A549 (cell line): ENCODE measurements at regions not wholly inside any gene's neighbourhood (a gene's known extent, or its start where the extent isn't known, plus 50 kb on each side); places are given as distances from the start of the nearest gene placed in this dataset.
A peak's percentile ranks its signal among the peaks of the same experiment; 100 is the strongest.

ENCODE experiments used
- ATAC-seq, 2 experiments: fragments of 200-7000 bp in 1 of 2; fragments of >200 bp in 1 of 2; cut with Nextera tagmentation in 1 of 2; cut with Tn5 transposase in 1 of 2; 3 replicates each; pipeline versions ENCODE4 v1.8.0 to v1.9.1; 2018 to 2020; ENCODE audit warnings: mild to moderate bottlenecking in 1 of 2, moderate library complexity in 1 of 2
- CTCF ChIA-PET: fragments of 300-600 bp; sonication (Branson Sonifier 250); formaldehyde crosslinking; extraction: SDS; loops from one replicate; lab custom pipeline; 2021; ENCODE audit warnings: antibody characterized with exemption, inconsistent platforms; lab: Yijun Ruan, JAX
- POLR2A ChIA-PET: fragments of 350-600 bp; formaldehyde crosslinking; extraction: SDS; loops from one replicate; lab custom pipeline; 2021; ENCODE audit warnings: antibody characterized with exemption, inconsistent platforms; lab: Yijun Ruan, JAX
- DNase-seq, 2 experiments: peaks; one replicate each; pipeline versions ENCODE4 v3.0.0 to v3.0.0-alpha.2; 2011 to 2016; ENCODE audit warnings: low read depth in 1 of 2, low spot score in 1 of 2
- FAIRE-seq: peaks from 2 replicates; lab custom pipeline; 2011; peaks lifted over from hg19 to GRCh38; lab: Jason Lieb, UNC
- H3K27ac ChIP-seq, 2 experiments: fragments of >200 bp; sonication (Bioruptor Twin); formaldehyde crosslinking; 3 replicates each; pipeline ENCODE4 v1.5.1; 2016 to 2017
- H3K4me1 ChIP-seq: fragments of >200 bp; sonication (Bioruptor Twin); formaldehyde crosslinking; 3 replicates; pipeline ENCODE4 v1.6.1; 2016
- H3K4me2 ChIP-seq: fragments of >200 bp; sonication (Bioruptor Twin); formaldehyde crosslinking; 3 replicates; pipeline ENCODE4 v1.6.1; 2016
- H3K4me3 ChIP-seq: fragments of >200 bp; sonication (Bioruptor Twin); formaldehyde crosslinking; 3 replicates; pipeline ENCODE4 v1.5.1; 2016
- H3K9me3 ChIP-seq: fragments of >200 bp; sonication (Bioruptor Twin); formaldehyde crosslinking; 3 replicates; pipeline ENCODE4 v1.6.1; 2016
- BHLHE40 ChIP-seq: IDR thresholded peaks from 2 replicates; pipeline ENCODE4 v1.6.1; 2012; ENCODE audit warnings: low read depth, low read length, inconsistent platforms
- CBX2 ChIP-seq: fragments of 200-600 bp; sonication (generic); IDR thresholded peaks from 2 replicates; pipeline ENCODE4 v1.6.1; 2016; ENCODE audit warnings: low read depth, mild to moderate bottlenecking, borderline replicate concordance
- CBX8 ChIP-seq: fragments of 200-600 bp; sonication (generic); IDR thresholded peaks from 2 replicates; pipeline ENCODE4 v1.6.1; 2016
- CEBPB ChIP-seq, 2 experiments: fragments of >200 bp in 1 of 2; sonication (Bioruptor Twin) in 1 of 2; formaldehyde crosslinking in 1 of 2; IDR thresholded peaks; 2 replicates each; pipeline ENCODE4 v1.6.1; 2012 to 2016
- CHD2 ChIP-seq: fragments of 150-350 bp; IDR thresholded peaks from 2 replicates; pipeline ENCODE4 v1.6.1; 2014; ENCODE audit warnings: low read length; ENCODE audit not compliant: partially characterized antibody
- CHD4 ChIP-seq: fragments of 200-600 bp; sonication (generic); IDR thresholded peaks from 2 replicates; pipeline ENCODE4 v1.6.1; 2016; ENCODE audit warnings: antibody characterized with exemption, mild to moderate bottlenecking, borderline replicate concordance
- E2F6 ChIP-seq: IDR thresholded peaks from 2 replicates; pipeline ENCODE4 v1.6.1; 2012; ENCODE audit warnings: low read depth, borderline replicate concordance
- EHF ChIP-seq: fragments of 250-450 bp; sonication (Bioruptor Pico); IDR thresholded peaks from 2 replicates; pipeline ENCODE4 v1.5.0; 2020; ENCODE audit warnings: mild to moderate bottlenecking
- EP300 ChIP-seq, 2 experiments: fragments of >200 bp; sonication (Bioruptor Twin); formaldehyde crosslinking; IDR thresholded peaks; 2 replicates in 1 of 2; 3 replicates in 1 of 2; pipeline ENCODE4 v1.6.1; 2016 to 2017
- FOSB ChIP-seq: fragments of 250-450 bp; sonication (Bioruptor Pico); IDR thresholded peaks from 2 replicates; pipeline ENCODE4 v1.5.0; 2020; ENCODE audit warnings: mild to moderate bottlenecking, moderate library complexity
- FOSL2 ChIP-seq, 2 experiments: fragments of 450-650 bp in 1 of 2; fragments of >200 bp in 1 of 2; sonication (Bioruptor Twin) in 1 of 2; formaldehyde crosslinking; IDR thresholded peaks; 2 replicates each; pipeline versions ENCODE4 v1.5.0 to v1.6.1; 2016 to 2020; ENCODE audit warnings: mild to moderate bottlenecking in 1 of 2, moderate library complexity in 1 of 2
- HES2 ChIP-seq: fragments of >200 bp; sonication (Bioruptor Twin); formaldehyde crosslinking; IDR thresholded peaks from 2 replicates; pipeline ENCODE4 v1.6.1; 2016
- HOXA7 ChIP-seq: fragments of 250-450 bp; sonication (Bioruptor Pico); IDR thresholded peaks from 2 replicates; pipeline ENCODE4 v1.5.0; 2020; ENCODE audit warnings: mild to moderate bottlenecking, moderate library complexity
- HOXB13 ChIP-seq: fragments of 250-450 bp; sonication (Bioruptor Pico); IDR thresholded peaks from 2 replicates; pipeline ENCODE4 v1.5.0; 2020; ENCODE audit warnings: low read depth, mild to moderate bottlenecking, moderate library complexity
- KDM1A ChIP-seq: fragments of 200-600 bp; sonication (generic); IDR thresholded peaks from 2 replicates; pipeline ENCODE4 v1.6.1; 2016; ENCODE audit warnings: low read depth, mild to moderate bottlenecking
- KDM5A ChIP-seq: fragments of 200-600 bp; sonication (generic); IDR thresholded peaks from 2 replicates; pipeline ENCODE4 v1.6.1; 2016; ENCODE audit warnings: antibody characterized with exemption, mild to moderate bottlenecking
- MAFK ChIP-seq: fragments of 450-650 bp; IDR thresholded peaks from 2 replicates; pipeline ENCODE4 v1.6.1; 2014; ENCODE audit not compliant: partially characterized antibody
- MAX ChIP-seq: IDR thresholded peaks from 2 replicates; pipeline ENCODE4 v1.6.1; 2012
- MAZ ChIP-seq: fragments of 150-350 bp; IDR thresholded peaks from 2 replicates; pipeline ENCODE4 v1.6.1; 2014; ENCODE audit warnings: antibody characterized with exemption, low read depth, low read length, borderline replicate concordance
- MYC ChIP-seq: IDR thresholded peaks from 2 replicates; pipeline ENCODE4 v1.6.1; 2012; ENCODE audit warnings: mild to moderate bottlenecking, inconsistent platforms, low read length, improper control_type of control experiment, borderline replicate concordance
- NFE2L2 ChIP-seq: fragments of 150-350 bp; conservative IDR thresholded peaks from 2 replicates; pipeline ENCODE4 v1.6.1; 2014; ENCODE audit warnings: low read length
- NPAS2 ChIP-seq: fragments of 250-450 bp; sonication (Bioruptor Pico); IDR thresholded peaks from 2 replicates; pipeline ENCODE4 v1.8.0; 2022; ENCODE audit warnings: mild to moderate bottlenecking, moderate library complexity, borderline replicate concordance
- PBX3 ChIP-seq: IDR thresholded peaks from 2 replicates; pipeline ENCODE4 v1.6.1; 2012
- PHF8 ChIP-seq: fragments of 200-600 bp; sonication (generic); IDR thresholded peaks from 2 replicates; pipeline ENCODE4 v1.6.1; 2016; ENCODE audit warnings: low read depth, mild to moderate bottlenecking, antibody characterized with exemption, moderate library complexity, borderline replicate concordance
- POLR2AphosphoS2 ChIP-seq: conservative IDR thresholded peaks from 2 replicates; pipeline ENCODE4 v1.6.1; 2012; ENCODE audit warnings: low read length, improper control_type of control experiment, inconsistent platforms
- SMC3 ChIP-seq: fragments of >200 bp; sonication (Bioruptor Twin); formaldehyde crosslinking; IDR thresholded peaks from 3 replicates; pipeline ENCODE4 v1.6.1; 2018; ENCODE audit warnings: inconsistent platforms
- SREBF2 ChIP-seq: fragments of 450-650 bp; IDR thresholded peaks from 2 replicates; pipeline ENCODE4 v1.6.1; 2014; ENCODE audit warnings: mild to moderate bottlenecking, moderate library complexity
- TP53 ChIP-seq: fragments of 250-450 bp; sonication (Bioruptor Pico); IDR thresholded peaks from 2 replicates; pipeline ENCODE4 v1.5.0; 2021; ENCODE audit warnings: mild to moderate bottlenecking, moderate library complexity
- ZNF302 ChIP-seq: fragments of 250-450 bp; sonication (Bioruptor Pico); IDR thresholded peaks from 2 replicates; pipeline ENCODE4 v1.9.0; 2021; ENCODE audit warnings: inconsistent platforms, mild to moderate bottlenecking, moderate library complexity
- ZSCAN20 ChIP-seq: fragments of 250-450 bp; sonication (Bioruptor Pico); IDR thresholded peaks from 2 replicates; pipeline ENCODE4 v1.8.0; 2022; ENCODE audit warnings: mild to moderate bottlenecking, moderate library complexity
- WGBS: methylation state at CpG from one replicate; pipeline ENCODE4 v1.1.6; 2017; ENCODE audit errors: missing lambda C conversion rate; 5-methylcytosine and 5-hydroxymethylcytosine counted together
- TF ChIP-seq, protein P1 (sequence below): fragments of 200-600 bp; sonication (generic); IDR thresholded peaks from 2 replicates; pipeline ENCODE4 v1.6.1; 2016; ENCODE audit warnings: antibody characterized with exemption, mild to moderate bottlenecking, moderate library complexity
- TF ChIP-seq, protein P2 (sequence below): fragments of 250-450 bp; sonication (Bioruptor Pico); IDR thresholded peaks from 2 replicates; pipeline ENCODE4 v1.5.0; 2020; ENCODE audit warnings: low read depth, mild to moderate bottlenecking, moderate library complexity

DNA sequence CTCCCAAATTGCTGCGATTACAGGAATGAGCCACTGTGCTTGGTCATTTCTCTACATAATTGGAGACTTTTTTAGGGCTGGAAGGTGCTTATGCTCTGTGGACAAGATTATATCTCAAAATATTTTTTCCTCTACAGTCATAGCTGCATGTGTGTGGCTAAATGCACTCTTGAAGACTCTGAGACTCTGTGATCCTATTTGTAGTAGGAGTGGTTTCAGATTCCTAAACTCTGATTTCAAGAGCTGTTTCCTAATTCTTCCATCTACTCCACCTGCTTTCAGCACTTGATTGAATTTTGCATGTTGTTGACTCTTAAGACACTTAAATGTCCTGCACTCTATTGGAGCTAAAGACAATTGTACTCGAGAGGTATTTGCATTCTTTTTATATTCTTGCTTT lies 78.0 kb downstream of the KLF5 start:
- no peak for ATAC-seq
- CTCF ChIA-PET, result no interaction called here
- peak overlapping the region; percentile 25; the same call in 2 of the 3 replicates for H3K4me2 ChIP-seq
- TF ChIP-seq CBX2, result no peak
- no peak for TF ChIP-seq SMC3
- no peak for TF ChIP-seq MAZ
- TF ChIP-seq, all 56 proteins: peak for 0
- peak overlapping the region; percentile 86 to 87 for H3K27ac ChIP-seq
- FAIRE-seq (no peak), DNase-seq (no peak)
- no peak overlapping the region for H3K4me3 ChIP-seq
- peaks cover 60% of the 10 kb centered on the region for H3K4me1 ChIP-seq
- 76% methylated on average over 2 of the region's 2 CpGs for WGBS
- 0 out of 3 replicates have a peak, but pooled peaks cover 5% of the 10 kb centered on the region for H3K9me3 ChIP-seq
- POLR2A ChIA-PET, result interaction anchor here (0.6 kb wide), 1 partner anchor 78 kb away, joined by 3 read pairs; the partner anchor contains the start of gene KLF5

DNA sequence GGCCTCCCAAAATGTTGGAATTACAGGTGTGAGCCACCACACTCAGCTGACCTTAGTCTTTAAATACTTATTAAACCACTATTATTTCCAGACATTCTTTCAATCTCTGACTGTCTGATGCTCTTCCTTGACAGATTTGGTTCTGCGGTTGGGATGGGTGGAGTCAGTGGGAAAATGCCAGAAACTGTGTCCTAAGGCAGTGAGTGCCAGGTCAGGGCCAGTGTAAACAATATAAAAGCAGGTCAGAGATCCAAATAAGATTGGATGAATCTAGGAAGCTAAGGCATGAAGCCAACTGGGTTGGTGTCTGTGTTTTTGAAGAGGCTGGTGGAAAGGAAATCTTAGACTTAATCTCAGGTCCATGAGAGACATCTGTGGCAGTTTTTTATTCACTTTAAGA lies 74.7 kb downstream of the KLF5 start:
- Histone ChIP-seq H3K4me3 (no peak overlapping the region), H3K4me2 (peak overlapping the region; percentile 58), H3K27ac (peak overlapping the region; percentile 63 to 81), H3K9me3 (0 out of 3 replicates have a peak, but pooled peaks cover 5% of the 10 kb centered on the region), H3K4me1 (peaks cover 32% of the 10 kb centered on the region)
- 0% methylated on average over 1 of the region's 1 CpG for WGBS
- FAIRE-seq (no peak), DNase-seq (peak; percentile 34 to 84), ATAC-seq (peak; percentile 73 to 87; a peak in 5 of 6 replicates)
- ChIA-PET POLR2A (no interaction called here), CTCF (interaction anchor here (1.2 kb wide), 1 partner anchor 73 kb away, joined by 5 read pairs; no protein-coding TSS in a partner anchor)
- TF ChIP-seq KDM1A (no peak), CBX8 (no peak), POLR2AphosphoS2 (no peak), NFE2L2 (no peak), SREBF2 (no peak), NPAS2 (CRISPR knock-in tag) (no peak), HES2 (no peak), TP53 (no peak), BHLHE40 (no peak), PHF8 (no peak), CBX2 (no peak), MAFK (no peak), FOSL2 (IDR thresholded peaks at IDR 0.05) (no peak), FOSL2 (CRISPR knock-in tag; IDR thresholded peaks at IDR 0.05) (no peak), MYC (no peak), FOSB (CRISPR knock-in tag) (no peak), E2F6 (no peak), CHD4 (no peak), EP300 (IDR thresholded peaks at IDR 0.05) (peak; percentile 35 to 46; a peak in 2 of 5 replicates), EHF (no peak), HOXA7 (CRISPR knock-in tag) (no peak), ZSCAN20 (no peak), HOXB13 (CRISPR knock-in tag) (no peak), ZNF302 (no peak), CEBPB (IDR thresholded peaks at IDR 0.05) (0 out of 4 replicates have a peak, but pooled peaks of 1 of the 2 experiments have one; percentile 19), PBX3 (no peak), MAX (no peak), CHD2 (no peak), KDM5A (no peak)
- TF ChIP-seq, protein P1, sequence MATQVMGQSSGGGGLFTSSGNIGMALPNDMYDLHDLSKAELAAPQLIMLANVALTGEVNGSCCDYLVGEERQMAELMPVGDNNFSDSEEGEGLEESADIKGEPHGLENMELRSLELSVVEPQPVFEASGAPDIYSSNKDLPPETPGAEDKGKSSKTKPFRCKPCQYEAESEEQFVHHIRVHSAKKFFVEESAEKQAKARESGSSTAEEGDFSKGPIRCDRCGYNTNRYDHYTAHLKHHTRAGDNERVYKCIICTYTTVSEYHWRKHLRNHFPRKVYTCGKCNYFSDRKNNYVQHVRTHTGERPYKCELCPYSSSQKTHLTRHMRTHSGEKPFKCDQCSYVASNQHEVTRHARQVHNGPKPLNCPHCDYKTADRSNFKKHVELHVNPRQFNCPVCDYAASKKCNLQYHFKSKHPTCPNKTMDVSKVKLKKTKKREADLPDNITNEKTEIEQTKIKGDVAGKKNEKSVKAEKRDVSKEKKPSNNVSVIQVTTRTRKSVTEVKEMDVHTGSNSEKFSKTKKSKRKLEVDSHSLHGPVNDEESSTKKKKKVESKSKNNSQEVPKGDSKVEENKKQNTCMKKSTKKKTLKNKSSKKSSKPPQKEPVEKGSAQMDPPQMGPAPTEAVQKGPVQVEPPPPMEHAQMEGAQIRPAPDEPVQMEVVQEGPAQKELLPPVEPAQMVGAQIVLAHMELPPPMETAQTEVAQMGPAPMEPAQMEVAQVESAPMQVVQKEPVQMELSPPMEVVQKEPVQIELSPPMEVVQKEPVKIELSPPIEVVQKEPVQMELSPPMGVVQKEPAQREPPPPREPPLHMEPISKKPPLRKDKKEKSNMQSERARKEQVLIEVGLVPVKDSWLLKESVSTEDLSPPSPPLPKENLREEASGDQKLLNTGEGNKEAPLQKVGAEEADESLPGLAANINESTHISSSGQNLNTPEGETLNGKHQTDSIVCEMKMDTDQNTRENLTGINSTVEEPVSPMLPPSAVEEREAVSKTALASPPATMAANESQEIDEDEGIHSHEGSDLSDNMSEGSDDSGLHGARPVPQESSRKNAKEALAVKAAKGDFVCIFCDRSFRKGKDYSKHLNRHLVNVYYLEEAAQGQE, result no peak
- TF ChIP-seq, protein P2, sequence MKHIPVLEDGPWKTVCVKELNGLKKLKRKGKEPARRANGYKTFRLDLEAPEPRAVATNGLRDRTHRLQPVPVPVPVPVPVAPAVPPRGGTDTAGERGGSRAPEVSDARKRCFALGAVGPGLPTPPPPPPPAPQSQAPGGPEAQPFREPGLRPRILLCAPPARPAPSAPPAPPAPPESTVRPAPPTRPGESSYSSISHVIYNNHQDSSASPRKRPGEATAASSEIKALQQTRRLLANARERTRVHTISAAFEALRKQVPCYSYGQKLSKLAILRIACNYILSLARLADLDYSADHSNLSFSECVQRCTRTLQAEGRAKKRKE, result no peak
